ENCODE measurements at regions not wholly inside any gene's neighbourhood (a gene's known extent, or its start where the extent isn't known, plus 50 kb on each side); places are given as distances from the start of the nearest gene placed in this dataset.

GRCh38 chr10:8435186-8436055 is 380.9 kb downstream of the GATA3 start:
- H3K4me3 ChIP-seq (ENCODE audit: insufficient read depth, low read depth, low read length), result no peak overlapping the region
- TF ChIP-seq BHLHE40 (IDR thresholded peaks at IDR 0.05; ENCODE audit: low read depth, low read length) (no peak), CTCF (conservative IDR thresholded peaks at IDR 0.05; ENCODE audit: low read depth, low read length) (no peak), MAFK (IDR thresholded peaks at IDR 0.05; ENCODE audit: low read depth, low read length) (no peak), RCOR1 (IDR thresholded peaks at IDR 0.05; ENCODE audit: insufficient replicate concordance, low read length) (no peak), MAZ (IDR thresholded peaks at IDR 0.05; ENCODE audit: borderline replicate concordance, low read depth, low read length) (no peak), RAD21 (IDR thresholded peaks at IDR 0.05; ENCODE audit: low read length) (no peak), CHD1 (IDR thresholded peaks at IDR 0.05; ENCODE audit: low read depth, low read length) (no peak), CEBPB (IDR thresholded peaks at IDR 0.05; ENCODE audit: low read depth, low read length) (no peak), SMC3 (IDR thresholded peaks at IDR 0.05; ENCODE audit: low read depth, low read length) (no peak), ELK1 (IDR thresholded peaks at IDR 0.05; ENCODE audit: borderline replicate concordance, low read depth, low read length) (no peak), MXI1 (IDR thresholded peaks at IDR 0.05; ENCODE audit: borderline replicate concordance, low read depth, low read length) (no peak), NFE2L2 (IDR thresholded peaks at IDR 0.05; ENCODE audit: low read depth, low read length) (no peak), POLR2A (IDR thresholded peaks at IDR 0.05; ENCODE audit: low read depth, low read length) (no peak), FOS (IDR thresholded peaks at IDR 0.05; ENCODE audit: low read depth, low read length) (no peak), USF2 (IDR thresholded peaks at IDR 0.05; ENCODE audit: low read depth, low read length) (no peak)

More at GRCh38 chr10:8435186-8436055, 380.9 kb downstream of the GATA3 start:
- Histone ChIP-seq H2AK9ac (replicated peaks; ENCODE audit: low read depth, low read length, poor library complexity) (no peak overlapping the region), H2BK120ac (ENCODE audit: low read depth, low read length) (no peak overlapping the region), H3K9ac (ENCODE audit: low read depth, low read length) (no peak overlapping the region), H2AFZ (replicated peaks; ENCODE audit: low read length, poor library complexity) (no peak overlapping the region), H3K14ac (replicated peaks; ENCODE audit: low read depth, low read length) (no peak overlapping the region), H2AK5ac (ENCODE audit: low read depth, low read length) (no peak overlapping the region), H3K4me2 (ENCODE audit: low read depth, low read length) (no peak overlapping the region), H4K8ac (ENCODE audit: low read depth in 2 of 2, low read length in 2 of 2) (no peak overlapping the region), H4K91ac (ENCODE audit: insufficient read depth, low read depth, low read length) (no peak overlapping the region), H4K5ac (ENCODE audit: low read depth, low read length) (no peak overlapping the region), H3K27me3 (ENCODE audit: control insufficient read depth, insufficient read depth, low read length) (no peaks in the 10 kb centered on the region), H3K23ac (ENCODE audit: low read depth, low read length) (no peak overlapping the region), H3K4me1 (ENCODE audit: control insufficient read depth, insufficient read depth, low read length) (no peaks in the 10 kb centered on the region), H3K27ac (ENCODE audit: insufficient read depth, low read length) (no peak overlapping the region), H4K20me1 (ENCODE audit: insufficient read depth, low read length) (no peaks in the 10 kb centered on the region), H3K9me3 (ENCODE audit: control insufficient read depth, insufficient read depth, low read length) (peaks cover 7% of the 10 kb centered on the region; the same call in 1 of the 2 replicates), H3K56ac (ENCODE audit: extremely low read depth, insufficient read depth, low read length) (no peak overlapping the region), H2BK20ac (ENCODE audit: low read depth, low read length) (no peak overlapping the region), H3K9me1 (ENCODE audit: insufficient read depth, low read length) (no peaks in the 10 kb centered on the region), H3K18ac (ENCODE audit: low read depth, low read length) (no peak overlapping the region), H3K79me1 (ENCODE audit: low read depth in 1 of 2, low read length in 2 of 2) (no peaks in the 10 kb centered on the region), H2BK5ac (ENCODE audit: low read depth, low read length, poor library complexity, severe bottlenecking) (no peak overlapping the region), H3K4ac (ENCODE audit: low read depth, low read length) (no peak overlapping the region), H2BK15ac (ENCODE audit: low read depth, low read length) (no peak overlapping the region), H3K36me3 (ENCODE audit: control insufficient read depth, insufficient read depth, low read length) (no peaks in the 10 kb centered on the region)
- no peak for ATAC-seq (ENCODE audit: low read depth)
- 60% methylated on average over 1 of the region's 10 CpGs; no CpG with 5 or more reads in 1 of the 2 experiments for WGBS, 2 experiments (ENCODE audit: extremely low coverage in 2 of 2, insufficient read length in 1 of 2)
- POLR2A ChIA-PET (ENCODE audit: unreplicated experiment), result no interaction called here
- in situ Hi-C loops (cut with MboI; ENCODE audit: low sequenced_read_pairs), result no loop called here
- intact Hi-C loops (cut with micrococcal nuclease), result no loop called here
- no TSS peak for BruUV-seq (replicated peaks)
- CTCF ChIA-PET, result interaction anchor here (0.6 kb wide), 1 partner anchor 21 kb away, joined by 5 read pairs; no protein-coding TSS in a partner anchor
- dilution Hi-C loops (cut with HindIII; ENCODE audit: low sequenced_read_pairs, unreplicated experiment), result no loop called here
- no peak for DNase-seq

Measured in IMR-90 (cell line).